ENCODE measurements at regions not wholly inside any gene's neighbourhood (a gene's known extent, or its start where the extent isn't known, plus 50 kb on each side); places are given as distances from the start of the nearest gene placed in this dataset.

DNA sequence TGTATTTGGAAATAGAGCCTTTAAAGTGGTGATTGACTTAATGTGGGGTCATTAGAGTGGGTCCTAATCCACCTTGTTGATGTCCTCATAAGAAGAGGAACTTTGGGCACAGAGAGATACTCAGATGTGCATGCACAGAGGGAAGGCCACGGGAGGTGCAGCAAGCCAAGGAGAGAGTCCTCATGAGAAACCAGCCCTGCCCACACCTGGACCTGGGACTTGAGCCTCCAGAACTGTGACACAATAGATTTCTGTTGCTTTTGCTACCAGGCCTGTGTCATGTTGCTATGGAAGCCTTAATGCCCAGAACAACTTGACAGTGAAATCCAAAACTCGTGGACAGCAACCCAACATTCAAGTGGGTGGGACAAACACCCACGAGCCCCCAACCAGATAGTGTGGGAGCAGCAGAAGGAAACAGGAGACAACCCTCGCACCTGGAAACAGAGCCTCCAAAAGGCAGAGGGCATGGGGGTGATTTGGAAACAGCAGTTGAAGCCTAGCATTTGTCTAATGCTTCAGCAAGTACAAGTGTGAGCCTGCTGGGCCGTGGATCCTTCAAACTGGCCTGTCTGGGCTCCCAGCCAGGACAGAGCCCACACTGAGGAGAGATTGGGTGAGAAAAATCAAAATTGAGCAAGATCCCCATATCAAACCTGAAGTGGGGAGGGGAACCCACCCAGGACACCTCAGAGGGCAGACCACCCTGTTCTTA, 201.0 kb upstream of the CST7 start:
- TF ChIP-seq, protein P1, sequence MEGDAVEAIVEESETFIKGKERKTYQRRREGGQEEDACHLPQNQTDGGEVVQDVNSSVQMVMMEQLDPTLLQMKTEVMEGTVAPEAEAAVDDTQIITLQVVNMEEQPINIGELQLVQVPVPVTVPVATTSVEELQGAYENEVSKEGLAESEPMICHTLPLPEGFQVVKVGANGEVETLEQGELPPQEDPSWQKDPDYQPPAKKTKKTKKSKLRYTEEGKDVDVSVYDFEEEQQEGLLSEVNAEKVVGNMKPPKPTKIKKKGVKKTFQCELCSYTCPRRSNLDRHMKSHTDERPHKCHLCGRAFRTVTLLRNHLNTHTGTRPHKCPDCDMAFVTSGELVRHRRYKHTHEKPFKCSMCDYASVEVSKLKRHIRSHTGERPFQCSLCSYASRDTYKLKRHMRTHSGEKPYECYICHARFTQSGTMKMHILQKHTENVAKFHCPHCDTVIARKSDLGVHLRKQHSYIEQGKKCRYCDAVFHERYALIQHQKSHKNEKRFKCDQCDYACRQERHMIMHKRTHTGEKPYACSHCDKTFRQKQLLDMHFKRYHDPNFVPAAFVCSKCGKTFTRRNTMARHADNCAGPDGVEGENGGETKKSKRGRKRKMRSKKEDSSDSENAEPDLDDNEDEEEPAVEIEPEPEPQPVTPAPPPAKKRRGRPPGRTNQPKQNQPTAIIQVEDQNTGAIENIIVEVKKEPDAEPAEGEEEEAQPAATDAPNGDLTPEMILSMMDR (conservative IDR thresholded peaks at IDR 0.05 in 1 of 2, IDR thresholded peaks at IDR 0.05 in 1 of 2; ENCODE audit: extremely low read depth in 1 of 2, insufficient read depth in 1 of 2, low read depth in 1 of 2, low read length in 2 of 2): no peak
- no peak for TF ChIP-seq EZH2 (IDR thresholded peaks at IDR 0.05; ENCODE audit: borderline replicate concordance, low read length)
